AG04449 (cell line): ENCODE measurements at regions not wholly inside any gene's neighbourhood (a gene's known extent, or its start where the extent isn't known, plus 50 kb on each side); places are given as distances from the start of the nearest gene placed in this dataset.
"Not testable (repeated sequence)": the region's sequence is repeated elsewhere in the genome, so short reads cannot be mapped to it uniquely, and the experiment has no call there.

ENCODE experiments used
- CTCF ChIA-PET: fragments of 350-600 bp; formaldehyde crosslinking; extraction: SDS; loops from one replicate; lab custom pipeline; 2021; ENCODE audit warnings: antibody characterized with exemption; lab: Yijun Ruan, JAX
- POLR2A ChIA-PET: fragments of 400-600, 350-600 bp; formaldehyde crosslinking; extraction: SDS; loops from one replicate; lab custom pipeline; 2020; ENCODE audit warnings: antibody characterized with exemption, inconsistent platforms; lab: Yijun Ruan, JAX
- DNase-seq: peaks from one replicate; pipeline ENCODE4 v3.0.0-alpha.2; 2010; ENCODE audit warnings: low read depth, low spot score
- H3K4me3 ChIP-seq: 2 replicates; pipeline ENCODE4 v1.5.1; 2011; ENCODE audit warnings: low read depth, mild to moderate bottlenecking, control low read depth, low read length
- TF ChIP-seq, protein P1 (sequence below): IDR thresholded peaks from one replicate; pipeline ENCODE4 v1.5.1; 2011; ENCODE audit warnings: mild to moderate bottlenecking, moderate library complexity, low read length, control low read depth, inconsistent platforms; ENCODE audit not compliant: insufficient read depth; ENCODE audit errors: missing control alignments

DNA sequence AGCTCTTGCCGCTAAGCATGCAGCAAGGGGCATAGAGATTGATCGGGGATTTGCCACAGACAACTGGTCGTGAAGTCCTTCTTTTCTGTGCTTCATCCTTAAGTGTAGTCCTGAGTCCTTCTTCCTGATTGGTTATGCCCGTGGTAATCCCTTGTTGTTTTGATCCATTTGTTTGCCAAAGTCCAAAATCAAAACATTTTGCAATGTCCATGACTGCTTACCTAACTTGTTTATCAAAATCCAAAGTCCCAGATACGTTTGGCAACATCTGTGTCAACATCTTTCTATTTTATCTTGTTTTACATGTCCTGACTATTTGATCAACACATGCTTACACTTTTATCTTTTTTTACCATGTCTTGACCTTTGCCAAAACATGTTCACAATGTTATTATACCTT is 229.0 kb upstream of the ZNF804A start:
- no peak for DNase-seq
- TF ChIP-seq, protein P1, sequence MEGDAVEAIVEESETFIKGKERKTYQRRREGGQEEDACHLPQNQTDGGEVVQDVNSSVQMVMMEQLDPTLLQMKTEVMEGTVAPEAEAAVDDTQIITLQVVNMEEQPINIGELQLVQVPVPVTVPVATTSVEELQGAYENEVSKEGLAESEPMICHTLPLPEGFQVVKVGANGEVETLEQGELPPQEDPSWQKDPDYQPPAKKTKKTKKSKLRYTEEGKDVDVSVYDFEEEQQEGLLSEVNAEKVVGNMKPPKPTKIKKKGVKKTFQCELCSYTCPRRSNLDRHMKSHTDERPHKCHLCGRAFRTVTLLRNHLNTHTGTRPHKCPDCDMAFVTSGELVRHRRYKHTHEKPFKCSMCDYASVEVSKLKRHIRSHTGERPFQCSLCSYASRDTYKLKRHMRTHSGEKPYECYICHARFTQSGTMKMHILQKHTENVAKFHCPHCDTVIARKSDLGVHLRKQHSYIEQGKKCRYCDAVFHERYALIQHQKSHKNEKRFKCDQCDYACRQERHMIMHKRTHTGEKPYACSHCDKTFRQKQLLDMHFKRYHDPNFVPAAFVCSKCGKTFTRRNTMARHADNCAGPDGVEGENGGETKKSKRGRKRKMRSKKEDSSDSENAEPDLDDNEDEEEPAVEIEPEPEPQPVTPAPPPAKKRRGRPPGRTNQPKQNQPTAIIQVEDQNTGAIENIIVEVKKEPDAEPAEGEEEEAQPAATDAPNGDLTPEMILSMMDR: no peak
- ChIA-PET POLR2A (no interaction called here), CTCF (no interaction called here)
- no peak overlapping the region for H3K4me3 ChIP-seq

DNA sequence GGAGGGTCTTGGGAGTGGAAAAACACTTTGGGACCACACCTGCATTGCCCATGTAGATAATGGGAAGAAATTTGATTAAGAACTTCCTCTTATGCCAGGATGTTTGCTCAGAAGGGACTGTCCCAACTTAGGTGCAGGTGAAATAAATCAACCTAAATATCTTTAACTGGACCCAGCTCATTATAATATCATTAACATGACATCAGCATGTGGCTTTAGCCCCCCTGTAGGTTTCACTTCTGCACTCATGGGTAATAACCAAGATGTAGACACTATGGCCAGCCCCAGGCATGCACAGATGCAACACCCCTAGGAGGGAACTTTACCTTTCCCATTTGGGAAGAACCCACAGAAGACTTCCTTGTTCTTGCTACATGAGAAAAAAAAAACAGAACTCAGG is 227.4 kb upstream of the ZNF804A start:
- no peak overlapping the region for H3K4me3 ChIP-seq
- CTCF ChIA-PET: no interaction called here
- DNase-seq: no peak
- TF ChIP-seq, protein P1: no peak
- POLR2A ChIA-PET: no interaction called here

DNA sequence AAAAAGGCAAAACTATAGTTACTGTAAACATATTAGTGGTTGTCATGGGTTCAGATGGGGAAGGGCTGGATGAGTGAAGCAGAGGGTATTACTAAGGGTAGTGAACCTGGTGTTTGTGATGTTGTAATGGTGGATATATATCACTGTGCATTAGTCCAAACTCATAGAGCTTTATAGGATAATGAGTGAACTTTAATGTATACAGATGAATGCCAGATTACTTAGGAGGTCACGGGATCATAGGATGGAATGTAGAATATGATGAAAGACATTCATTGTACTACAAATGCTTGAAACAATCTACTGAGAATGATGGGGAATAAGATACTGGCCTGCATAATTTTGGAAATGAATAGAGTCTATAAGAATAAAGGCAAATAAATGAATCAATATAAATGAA is 226.7 kb upstream of the ZNF804A start:
- POLR2A ChIA-PET: no interaction called here
- TF ChIP-seq, protein P1: no peak
- DNase-seq: no peak
- no peak overlapping the region for H3K4me3 ChIP-seq
- CTCF ChIA-PET: no interaction called here

DNA sequence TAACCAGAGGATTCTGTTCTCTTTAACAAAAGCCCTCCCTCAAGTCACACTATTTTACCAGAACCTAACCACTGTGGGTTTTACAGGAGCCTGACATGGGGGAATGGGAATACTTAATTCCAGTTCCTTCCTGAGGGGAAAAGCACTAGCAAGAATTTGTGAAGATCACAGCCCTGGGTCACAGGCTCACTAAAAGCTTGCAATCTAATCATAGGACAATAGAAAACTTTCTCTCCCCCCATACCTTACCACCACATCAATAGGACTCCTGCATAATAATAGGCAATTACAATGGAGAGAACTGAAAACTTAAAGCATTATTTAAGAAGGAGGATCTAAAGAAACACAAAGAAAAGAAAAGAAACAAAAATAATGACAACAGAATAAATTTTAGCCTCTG is 225.8 kb upstream of the ZNF804A start:
- no peak for DNase-seq
- TF ChIP-seq, protein P1: no peak
- ChIA-PET POLR2A (no interaction called here), CTCF (no interaction called here)
- H3K4me3 ChIP-seq: no peak overlapping the region

DNA sequence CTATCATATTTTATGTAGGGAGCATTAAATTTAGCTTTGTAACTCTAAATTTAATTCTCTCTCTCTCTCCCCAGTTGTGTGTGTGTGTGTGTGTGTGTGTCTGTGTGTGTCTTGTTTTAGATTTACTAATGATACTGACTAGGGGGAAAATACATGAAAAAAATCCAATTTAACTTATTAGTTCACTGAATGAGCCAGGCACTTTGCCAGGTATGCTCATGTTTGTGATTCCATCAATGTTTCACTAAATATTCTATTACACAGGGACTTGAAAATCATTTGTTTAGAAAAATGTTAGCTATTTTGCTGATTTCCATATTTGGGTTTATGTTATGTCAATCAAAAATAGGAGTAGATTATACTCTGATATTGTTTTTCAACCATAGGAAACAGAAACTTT is 203.7 kb upstream of the ZNF804A start:
- no peak for DNase-seq
- ChIA-PET POLR2A (no interaction called here), CTCF (no interaction called here)
- H3K4me3 ChIP-seq: no peak overlapping the region
- TF ChIP-seq, protein P1: no peak

DNA sequence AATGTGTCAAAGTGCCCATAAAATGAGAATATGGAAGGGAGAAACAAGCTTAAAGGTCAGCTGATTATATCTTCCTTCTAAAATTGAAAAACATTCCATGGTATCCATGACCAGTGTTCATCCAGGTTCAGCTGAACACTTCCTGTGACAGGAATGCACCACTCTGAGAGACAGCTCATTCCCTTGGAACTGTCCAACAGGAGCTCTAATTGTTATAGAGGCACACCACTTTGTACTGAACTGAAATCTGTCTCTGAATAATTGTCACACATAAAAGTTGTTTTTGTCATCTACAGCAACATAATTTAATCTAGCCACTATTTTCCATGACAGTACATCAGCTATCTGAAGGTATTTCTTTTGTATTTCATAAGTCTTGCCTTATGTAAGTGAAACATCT is 195.9 kb upstream of the ZNF804A start:
- CTCF ChIA-PET: no interaction called here
- POLR2A ChIA-PET: no interaction called here
- TF ChIP-seq, protein P1: no peak
- no peak for DNase-seq
- no peak overlapping the region for H3K4me3 ChIP-seq

DNA sequence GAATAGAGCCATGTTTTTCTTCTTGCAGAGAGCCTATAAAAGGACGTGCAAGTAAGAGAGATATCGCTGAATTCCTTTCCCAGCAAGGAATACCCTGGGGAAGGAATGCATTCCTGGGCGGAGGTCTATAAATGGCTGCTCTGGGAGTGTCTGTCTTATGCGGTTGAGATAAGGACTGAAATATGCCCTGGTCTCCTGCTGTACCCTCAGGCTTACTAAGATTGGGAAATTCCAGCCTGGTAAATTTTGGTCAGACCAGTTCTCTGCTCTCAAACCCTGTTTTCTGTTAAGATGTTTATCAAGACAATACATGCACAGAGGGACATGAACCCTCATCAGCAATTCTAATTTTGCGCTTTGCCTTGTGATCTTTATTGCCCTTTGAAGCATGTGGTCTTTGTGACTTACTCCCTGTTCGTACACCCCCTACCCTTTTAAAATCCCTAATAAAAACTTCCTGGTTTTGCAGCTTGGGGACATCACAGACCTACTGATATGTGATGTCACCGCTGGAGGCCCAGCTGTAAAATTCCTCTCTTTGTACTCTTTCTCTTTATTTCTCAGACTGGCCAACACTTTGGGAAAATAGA is 191.2 kb upstream of the ZNF804A start:
- CTCF ChIA-PET, DNase-seq, POLR2A ChIA-PET, H3K4me3 ChIP-seq: not testable (repeated sequence)
